SK-N-SH treated with all-trans-retinoic acid at 6 μM for 48 hours (cell line): ENCODE measurements at regions not wholly inside any gene's neighbourhood (a gene's known extent, or its start where the extent isn't known, plus 50 kb on each side); places are given as distances from the start of the nearest gene placed in this dataset.

ENCODE experiments used
- ATAC-seq: fragments of 200-7000 bp; cut with Tn5 transposase; 3 replicates; pipeline ENCODE4 v1.9.1; 2020; ENCODE audit warnings: mild to moderate bottlenecking, moderate library complexity
- BACH2 ChIP-seq: fragments of 250-450 bp; sonication (Bioruptor Pico); IDR thresholded peaks from 2 replicates; pipeline ENCODE4 v1.9.0; 2021; ENCODE audit warnings: mild to moderate bottlenecking, borderline replicate concordance
- CSDC2 ChIP-seq: fragments of 250-450 bp; sonication (Bioruptor Pico); IDR thresholded peaks from 2 replicates; pipeline ENCODE4 v1.5.0; 2020; ENCODE audit warnings: mild to moderate bottlenecking, moderate library complexity
- GLIS3 ChIP-seq: fragments of 250-450 bp; sonication (Bioruptor Pico); IDR thresholded peaks from 2 replicates; pipeline ENCODE4 v1.5.0; 2020; ENCODE audit warnings: mild to moderate bottlenecking, moderate library complexity
- ISL1 ChIP-seq: fragments of 250-450 bp; sonication (Bioruptor Pico); IDR thresholded peaks from 2 replicates; pipeline ENCODE4 v2.1.2; 2022; ENCODE audit warnings: mild to moderate bottlenecking, moderate library complexity
- OSR1 ChIP-seq: fragments of 250-450 bp; sonication (Bioruptor Pico); IDR thresholded peaks from 2 replicates; pipeline ENCODE4 v1.8.0; 2022; ENCODE audit warnings: moderate library complexity, mild to moderate bottlenecking, inconsistent platforms
- PATZ1 ChIP-seq: fragments of 250-450 bp; sonication (Bioruptor Pico); IDR thresholded peaks from 2 replicates; pipeline ENCODE4 v1.8.0; 2020; ENCODE audit warnings: mild to moderate bottlenecking, moderate library complexity, borderline replicate concordance
- POU6F1 ChIP-seq: fragments of 250-450 bp; sonication (Bioruptor Pico); IDR thresholded peaks from 2 replicates; pipeline ENCODE4 v1.8.0; 2021; ENCODE audit warnings: low read depth, mild to moderate bottlenecking, moderate library complexity, borderline replicate concordance
- RARB ChIP-seq: fragments of 250-450 bp; sonication (Bioruptor Pico); IDR thresholded peaks from 2 replicates; pipeline ENCODE4 v1.8.0; 2021; ENCODE audit warnings: mild to moderate bottlenecking, moderate library complexity
- SNAI2 ChIP-seq: fragments of 250-450 bp; sonication (Bioruptor Pico); IDR thresholded peaks from 2 replicates; pipeline ENCODE4 v1.5.0; 2020; ENCODE audit warnings: mild to moderate bottlenecking, moderate library complexity
- TOX ChIP-seq: fragments of 250-450 bp; sonication (Bioruptor Pico); IDR thresholded peaks from 2 replicates; pipeline ENCODE4 v1.8.0; 2021; ENCODE audit warnings: mild to moderate bottlenecking, moderate library complexity, borderline replicate concordance
- ZC3H10 ChIP-seq: fragments of 250-450 bp; sonication (Bioruptor Pico); IDR thresholded peaks from 2 replicates; pipeline ENCODE4 v1.5.1; 2021; ENCODE audit warnings: mild to moderate bottlenecking, moderate library complexity
- ZFP3 ChIP-seq: fragments of 250-450 bp; sonication (Bioruptor Pico); IDR thresholded peaks from 2 replicates; pipeline ENCODE4 v1.5.0; 2020; ENCODE audit warnings: mild to moderate bottlenecking, moderate library complexity
- ZFP30 ChIP-seq: fragments of 450-650 bp; formaldehyde crosslinking; IDR thresholded peaks from 2 replicates; pipeline ENCODE4 v1.5.0; 2022; ENCODE audit warnings: mild to moderate bottlenecking, moderate library complexity
- ZNF565 ChIP-seq: fragments of 450-650 bp; formaldehyde crosslinking; conservative IDR thresholded peaks from 2 replicates; pipeline ENCODE4 v1.5.0; 2020; ENCODE audit warnings: low read depth, mild to moderate bottlenecking, moderate library complexity
- ZNF8 ChIP-seq: fragments of 450-650 bp; formaldehyde crosslinking; IDR thresholded peaks from 2 replicates; pipeline ENCODE4 v1.5.0; 2020; ENCODE audit warnings: mild to moderate bottlenecking, moderate library complexity
- TF ChIP-seq, protein P1 (sequence below): fragments of 250-450 bp; sonication (Bioruptor Pico); IDR thresholded peaks from 2 replicates; pipeline ENCODE4 v1.5.0; 2020; ENCODE audit warnings: mild to moderate bottlenecking, moderate library complexity
- TF ChIP-seq, protein P2 (sequence below): fragments of 250-450 bp; sonication (Bioruptor Pico); IDR thresholded peaks from 2 replicates; pipeline ENCODE4 v1.5.1; 2020; ENCODE audit warnings: low read depth, mild to moderate bottlenecking, moderate library complexity

- TF ChIP-seq OSR1 (CRISPR knock-in tag) (no peak), GLIS3 (CRISPR knock-in tag) (no peak)
These were observed 154.7 kb upstream of the HS6ST1 start (continued) for GRCh38 chr2:128473175-128474035.

- no peak for ATAC-seq
- no peak for TF ChIP-seq SNAI2 (CRISPR knock-in tag)
- TF ChIP-seq ZNF8 (CRISPR knock-in tag), result no peak
- TF ChIP-seq RARB (CRISPR knock-in tag), result no peak
- TF ChIP-seq, all 23 proteins: peak for 0
These were observed 155.6 kb upstream of the HS6ST1 start for GRCh38 chr2:128474036-128474955.

- no peak for TF ChIP-seq SNAI2 (CRISPR knock-in tag)
- TF ChIP-seq BACH2 (CRISPR knock-in tag), result no peak
- no peak for ATAC-seq
These were observed 156.3 kb upstream of the HS6ST1 start for GRCh38 chr2:128474962-128475361.

DNA sequence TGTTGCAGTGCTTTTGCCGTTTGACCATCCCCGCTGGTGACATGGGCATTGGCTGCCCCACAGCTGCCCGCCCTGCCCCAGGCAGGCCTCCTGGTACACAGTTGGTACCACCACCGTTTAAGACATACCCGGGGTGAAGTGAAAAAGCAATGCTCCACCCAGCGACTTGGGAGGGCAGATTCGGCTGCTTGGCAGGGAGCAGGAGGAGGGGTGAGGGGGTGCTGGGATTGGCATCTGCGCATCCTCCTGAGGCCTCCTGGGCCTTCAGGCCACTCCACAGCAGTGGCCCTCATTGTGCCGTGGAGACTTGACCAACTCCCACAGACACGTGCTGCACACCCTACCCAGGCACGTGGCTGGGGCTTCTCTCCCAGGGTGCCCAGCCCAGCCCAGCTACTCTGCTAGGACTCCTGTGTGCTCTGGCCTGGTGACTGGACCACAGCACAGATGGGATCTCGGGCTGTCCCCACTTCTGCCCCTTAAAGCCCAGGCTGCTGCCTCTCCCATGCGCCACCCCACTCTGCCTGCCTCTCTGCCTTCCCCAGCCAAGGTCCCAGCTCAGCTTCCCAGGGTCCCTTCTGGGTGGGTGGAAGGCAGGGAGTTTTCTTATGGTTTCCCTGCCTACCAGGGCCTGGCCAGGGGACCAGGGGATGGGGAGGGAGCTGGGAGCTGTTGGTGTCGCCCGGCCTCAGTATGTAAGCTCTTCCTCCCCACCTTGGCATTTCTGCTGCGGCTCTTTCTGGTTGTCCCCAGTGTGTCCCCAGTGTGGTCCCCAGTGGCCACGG lies 157.0 kb upstream of the HS6ST1 start:
- no peak for ATAC-seq
- TF ChIP-seq, protein P1, sequence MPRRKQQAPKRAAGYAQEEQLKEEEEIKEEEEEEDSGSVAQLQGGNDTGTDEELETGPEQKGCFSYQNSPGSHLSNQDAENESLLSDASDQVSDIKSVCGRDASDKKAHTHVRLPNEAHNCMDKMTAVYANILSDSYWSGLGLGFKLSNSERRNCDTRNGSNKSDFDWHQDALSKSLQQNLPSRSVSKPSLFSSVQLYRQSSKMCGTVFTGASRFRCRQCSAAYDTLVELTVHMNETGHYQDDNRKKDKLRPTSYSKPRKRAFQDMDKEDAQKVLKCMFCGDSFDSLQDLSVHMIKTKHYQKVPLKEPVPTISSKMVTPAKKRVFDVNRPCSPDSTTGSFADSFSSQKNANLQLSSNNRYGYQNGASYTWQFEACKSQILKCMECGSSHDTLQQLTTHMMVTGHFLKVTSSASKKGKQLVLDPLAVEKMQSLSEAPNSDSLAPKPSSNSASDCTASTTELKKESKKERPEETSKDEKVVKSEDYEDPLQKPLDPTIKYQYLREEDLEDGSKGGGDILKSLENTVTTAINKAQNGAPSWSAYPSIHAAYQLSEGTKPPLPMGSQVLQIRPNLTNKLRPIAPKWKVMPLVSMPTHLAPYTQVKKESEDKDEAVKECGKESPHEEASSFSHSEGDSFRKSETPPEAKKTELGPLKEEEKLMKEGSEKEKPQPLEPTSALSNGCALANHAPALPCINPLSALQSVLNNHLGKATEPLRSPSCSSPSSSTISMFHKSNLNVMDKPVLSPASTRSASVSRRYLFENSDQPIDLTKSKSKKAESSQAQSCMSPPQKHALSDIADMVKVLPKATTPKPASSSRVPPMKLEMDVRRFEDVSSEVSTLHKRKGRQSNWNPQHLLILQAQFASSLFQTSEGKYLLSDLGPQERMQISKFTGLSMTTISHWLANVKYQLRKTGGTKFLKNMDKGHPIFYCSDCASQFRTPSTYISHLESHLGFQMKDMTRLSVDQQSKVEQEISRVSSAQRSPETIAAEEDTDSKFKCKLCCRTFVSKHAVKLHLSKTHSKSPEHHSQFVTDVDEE, result no peak
- TF ChIP-seq ISL1, result no peak
- TF ChIP-seq CSDC2 (CRISPR knock-in tag), result no peak
- TF ChIP-seq GLIS3 (CRISPR knock-in tag), result no peak
- no peak for TF ChIP-seq SNAI2 (CRISPR knock-in tag)
- TF ChIP-seq POU6F1 (CRISPR knock-in tag), result no peak
- no peak for TF ChIP-seq ZFP3 (CRISPR knock-in tag)
- no peak for TF ChIP-seq BACH2 (CRISPR knock-in tag)
- no peak for TF ChIP-seq ZC3H10 (CRISPR knock-in tag)
- no peak for TF ChIP-seq RARB (CRISPR knock-in tag)
- TF ChIP-seq PATZ1 (CRISPR knock-in tag), result no peak
- TF ChIP-seq ZFP30, result no peak
- TF ChIP-seq TOX (CRISPR knock-in tag), result no peak

DNA sequence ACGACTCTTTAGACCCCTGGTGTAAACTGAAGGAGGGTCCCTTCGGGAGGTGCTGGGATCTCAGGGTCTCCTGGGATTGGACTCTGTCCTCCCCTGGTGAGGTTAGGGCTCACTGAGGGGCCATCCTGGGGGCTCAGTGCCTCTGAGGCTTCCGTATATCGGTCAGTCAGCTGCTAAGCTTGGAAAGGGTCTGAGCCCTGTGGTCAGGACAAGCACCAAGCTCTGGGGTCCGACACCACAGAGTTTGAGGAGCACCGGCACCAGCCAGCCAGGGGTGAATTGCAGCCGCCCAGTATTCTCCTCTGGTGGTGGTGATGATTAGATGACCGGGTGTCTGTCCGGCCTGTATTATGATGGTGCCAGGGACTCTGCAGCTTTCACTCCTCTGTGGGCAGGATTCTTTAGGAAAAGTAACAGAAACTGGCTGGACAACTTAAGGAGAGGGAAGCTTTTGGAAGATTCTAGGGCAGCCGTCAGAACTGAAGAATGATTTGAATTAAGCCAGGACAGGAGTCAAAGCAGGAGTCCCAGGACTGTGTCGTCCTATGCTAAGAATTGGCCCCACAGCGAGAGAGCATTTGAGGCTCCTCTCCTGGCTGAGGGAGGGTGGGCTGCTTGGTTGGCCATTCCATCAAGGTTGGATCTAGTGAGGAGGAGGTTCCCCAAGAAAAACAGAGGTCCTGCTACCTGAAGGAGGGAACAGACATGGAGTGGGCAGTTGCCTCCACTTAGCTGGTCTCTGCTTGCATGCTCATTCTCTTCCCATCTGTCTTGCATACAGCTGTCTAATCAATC lies 158.6 kb upstream of the HS6ST1 start:
- no peak for ATAC-seq
- no peak for TF ChIP-seq PATZ1 (CRISPR knock-in tag)
- no peak for TF ChIP-seq OSR1 (CRISPR knock-in tag)
- no peak for TF ChIP-seq ZNF8 (CRISPR knock-in tag)
- no peak for TF ChIP-seq ZFP3 (CRISPR knock-in tag)
- TF ChIP-seq ZNF565, result no peak
- no peak for TF ChIP-seq POU6F1 (CRISPR knock-in tag)
- no peak for TF ChIP-seq RARB (CRISPR knock-in tag)
- TF ChIP-seq, protein P2, sequence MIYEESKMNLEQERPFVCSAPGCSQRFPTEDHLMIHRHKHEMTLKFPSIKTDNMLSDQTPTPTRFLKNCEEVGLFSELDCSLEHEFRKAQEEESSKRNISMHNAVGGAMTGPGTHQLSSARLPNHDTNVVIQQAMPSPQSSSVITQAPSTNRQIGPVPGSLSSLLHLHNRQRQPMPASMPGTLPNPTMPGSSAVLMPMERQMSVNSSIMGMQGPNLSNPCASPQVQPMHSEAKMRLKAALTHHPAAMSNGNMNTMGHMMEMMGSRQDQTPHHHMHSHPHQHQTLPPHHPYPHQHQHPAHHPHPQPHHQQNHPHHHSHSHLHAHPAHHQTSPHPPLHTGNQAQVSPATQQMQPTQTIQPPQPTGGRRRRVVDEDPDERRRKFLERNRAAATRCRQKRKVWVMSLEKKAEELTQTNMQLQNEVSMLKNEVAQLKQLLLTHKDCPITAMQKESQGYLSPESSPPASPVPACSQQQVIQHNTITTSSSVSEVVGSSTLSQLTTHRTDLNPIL, result no peak
